HEK293 (cell line): ENCODE measurements at regions not wholly inside any gene's neighbourhood (a gene's known extent, or its start where the extent isn't known, plus 50 kb on each side); places are given as distances from the start of the nearest gene placed in this dataset.

ENCODE experiments used
- BCL11A ChIP-seq: fragments of 450-650 bp; formaldehyde crosslinking; IDR thresholded peaks from 2 replicates; pipeline ENCODE4 v1.5.1; 2016; ENCODE audit warnings: low read depth, missing biosample characterization, missing genetic modification characterization
- CTCF ChIP-seq: fragments of 450-650 bp; formaldehyde crosslinking; IDR thresholded peaks from 2 replicates; pipeline ENCODE4 v1.5.1; 2016; ENCODE audit warnings: missing biosample characterization, missing genetic modification characterization
- YY1 ChIP-seq: fragments of 450-650 bp; formaldehyde crosslinking; IDR thresholded peaks from 2 replicates; pipeline ENCODE4 v1.5.1; 2018; ENCODE audit warnings: missing biosample characterization, missing genetic modification characterization
- ZNF10 ChIP-seq: fragments of 450-650 bp; formaldehyde crosslinking; IDR thresholded peaks from 2 replicates; pipeline ENCODE4 v1.5.1; 2017; ENCODE audit warnings: missing biosample characterization, missing genetic modification characterization
- ZNF133 ChIP-seq: fragments of 450-650 bp; formaldehyde crosslinking; IDR thresholded peaks from 2 replicates; pipeline ENCODE4 v1.5.1; 2016; ENCODE audit warnings: missing biosample characterization, missing genetic modification characterization
- ZNF280D ChIP-seq: fragments of 450-650 bp; formaldehyde crosslinking; IDR thresholded peaks from 2 replicates; pipeline ENCODE4 v1.5.1; 2016; ENCODE audit warnings: missing biosample characterization, missing genetic modification characterization
- ZNF324 ChIP-seq: fragments of 450-650 bp; formaldehyde crosslinking; IDR thresholded peaks from 2 replicates; pipeline ENCODE4 v1.5.1; 2016; ENCODE audit warnings: missing biosample characterization, missing genetic modification characterization
- ZNF341 ChIP-seq: fragments of 450-650 bp; formaldehyde crosslinking; IDR thresholded peaks from 2 replicates; pipeline ENCODE4; 2016; ENCODE audit warnings: low read depth, missing biosample characterization, missing genetic modification characterization
- ZNF473 ChIP-seq: fragments of 450-650 bp; formaldehyde crosslinking; IDR thresholded peaks from 2 replicates; pipeline ENCODE4 v1.5.1; 2017; ENCODE audit warnings: missing biosample characterization, missing genetic modification characterization
- ZNF677 ChIP-seq: fragments of 450-650 bp; IDR thresholded peaks from 2 replicates; pipeline ENCODE4 v1.5.0; 2018; ENCODE audit warnings: missing biosample characterization, mild to moderate bottlenecking, missing genetic modification characterization, moderate library complexity
- ZNF785 ChIP-seq: fragments of 450-650 bp; formaldehyde crosslinking; IDR thresholded peaks from 2 replicates; pipeline ENCODE4 v1.5.1; 2016; ENCODE audit warnings: missing biosample characterization, missing genetic modification characterization
- TF ChIP-seq, protein P1 (sequence below): fragments of 450-650 bp; formaldehyde crosslinking; IDR thresholded peaks from 2 replicates; pipeline ENCODE4 v1.5.1; 2016; ENCODE audit warnings: missing biosample characterization, missing genetic modification characterization
- TF ChIP-seq, protein P2 (sequence below): fragments of 450-650 bp; formaldehyde crosslinking; IDR thresholded peaks from 2 replicates; pipeline ENCODE4 v1.5.1; 2016; ENCODE audit warnings: missing biosample characterization, missing genetic modification characterization, borderline replicate concordance

DNA sequence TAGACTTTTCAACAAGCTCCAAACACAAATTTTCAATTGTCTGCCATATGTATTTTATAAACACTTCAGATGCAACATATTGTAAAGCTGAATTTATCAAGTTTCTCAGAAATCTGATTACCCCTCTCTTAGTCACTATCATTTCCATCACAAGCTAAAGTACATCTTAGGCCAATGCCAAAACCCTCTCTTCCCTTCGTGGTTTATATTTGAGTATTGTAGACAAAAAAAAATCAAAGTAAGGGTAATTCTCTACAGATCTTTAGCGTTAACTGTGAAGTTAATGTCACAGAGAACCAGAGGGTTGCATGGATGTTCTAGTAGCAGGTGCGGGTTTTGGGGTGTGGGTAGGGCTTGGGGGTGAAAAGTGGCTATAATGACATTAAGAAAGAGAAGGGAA is 387.7 kb upstream of the PTGER4 start:
- TF ChIP-seq, protein P1, sequence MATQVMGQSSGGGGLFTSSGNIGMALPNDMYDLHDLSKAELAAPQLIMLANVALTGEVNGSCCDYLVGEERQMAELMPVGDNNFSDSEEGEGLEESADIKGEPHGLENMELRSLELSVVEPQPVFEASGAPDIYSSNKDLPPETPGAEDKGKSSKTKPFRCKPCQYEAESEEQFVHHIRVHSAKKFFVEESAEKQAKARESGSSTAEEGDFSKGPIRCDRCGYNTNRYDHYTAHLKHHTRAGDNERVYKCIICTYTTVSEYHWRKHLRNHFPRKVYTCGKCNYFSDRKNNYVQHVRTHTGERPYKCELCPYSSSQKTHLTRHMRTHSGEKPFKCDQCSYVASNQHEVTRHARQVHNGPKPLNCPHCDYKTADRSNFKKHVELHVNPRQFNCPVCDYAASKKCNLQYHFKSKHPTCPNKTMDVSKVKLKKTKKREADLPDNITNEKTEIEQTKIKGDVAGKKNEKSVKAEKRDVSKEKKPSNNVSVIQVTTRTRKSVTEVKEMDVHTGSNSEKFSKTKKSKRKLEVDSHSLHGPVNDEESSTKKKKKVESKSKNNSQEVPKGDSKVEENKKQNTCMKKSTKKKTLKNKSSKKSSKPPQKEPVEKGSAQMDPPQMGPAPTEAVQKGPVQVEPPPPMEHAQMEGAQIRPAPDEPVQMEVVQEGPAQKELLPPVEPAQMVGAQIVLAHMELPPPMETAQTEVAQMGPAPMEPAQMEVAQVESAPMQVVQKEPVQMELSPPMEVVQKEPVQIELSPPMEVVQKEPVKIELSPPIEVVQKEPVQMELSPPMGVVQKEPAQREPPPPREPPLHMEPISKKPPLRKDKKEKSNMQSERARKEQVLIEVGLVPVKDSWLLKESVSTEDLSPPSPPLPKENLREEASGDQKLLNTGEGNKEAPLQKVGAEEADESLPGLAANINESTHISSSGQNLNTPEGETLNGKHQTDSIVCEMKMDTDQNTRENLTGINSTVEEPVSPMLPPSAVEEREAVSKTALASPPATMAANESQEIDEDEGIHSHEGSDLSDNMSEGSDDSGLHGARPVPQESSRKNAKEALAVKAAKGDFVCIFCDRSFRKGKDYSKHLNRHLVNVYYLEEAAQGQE = no peak
- TF ChIP-seq ZNF324 = no peak
- no peak for TF ChIP-seq ZNF473 (tag by site-specific recombination)
- TF ChIP-seq BCL11A (tag by site-specific recombination) = no peak
- TF ChIP-seq ZNF10 = no peak
- no peak for TF ChIP-seq CTCF (tag by site-specific recombination)
- no peak for TF ChIP-seq YY1 (tag by site-specific recombination)
- no peak for TF ChIP-seq ZNF785 (tag by site-specific recombination)
- TF ChIP-seq ZNF677 (tag by site-specific recombination) = no peak
- no peak for TF ChIP-seq ZNF280D
- no peak for TF ChIP-seq ZNF341 (tag by site-specific recombination)
- TF ChIP-seq, protein P2, sequence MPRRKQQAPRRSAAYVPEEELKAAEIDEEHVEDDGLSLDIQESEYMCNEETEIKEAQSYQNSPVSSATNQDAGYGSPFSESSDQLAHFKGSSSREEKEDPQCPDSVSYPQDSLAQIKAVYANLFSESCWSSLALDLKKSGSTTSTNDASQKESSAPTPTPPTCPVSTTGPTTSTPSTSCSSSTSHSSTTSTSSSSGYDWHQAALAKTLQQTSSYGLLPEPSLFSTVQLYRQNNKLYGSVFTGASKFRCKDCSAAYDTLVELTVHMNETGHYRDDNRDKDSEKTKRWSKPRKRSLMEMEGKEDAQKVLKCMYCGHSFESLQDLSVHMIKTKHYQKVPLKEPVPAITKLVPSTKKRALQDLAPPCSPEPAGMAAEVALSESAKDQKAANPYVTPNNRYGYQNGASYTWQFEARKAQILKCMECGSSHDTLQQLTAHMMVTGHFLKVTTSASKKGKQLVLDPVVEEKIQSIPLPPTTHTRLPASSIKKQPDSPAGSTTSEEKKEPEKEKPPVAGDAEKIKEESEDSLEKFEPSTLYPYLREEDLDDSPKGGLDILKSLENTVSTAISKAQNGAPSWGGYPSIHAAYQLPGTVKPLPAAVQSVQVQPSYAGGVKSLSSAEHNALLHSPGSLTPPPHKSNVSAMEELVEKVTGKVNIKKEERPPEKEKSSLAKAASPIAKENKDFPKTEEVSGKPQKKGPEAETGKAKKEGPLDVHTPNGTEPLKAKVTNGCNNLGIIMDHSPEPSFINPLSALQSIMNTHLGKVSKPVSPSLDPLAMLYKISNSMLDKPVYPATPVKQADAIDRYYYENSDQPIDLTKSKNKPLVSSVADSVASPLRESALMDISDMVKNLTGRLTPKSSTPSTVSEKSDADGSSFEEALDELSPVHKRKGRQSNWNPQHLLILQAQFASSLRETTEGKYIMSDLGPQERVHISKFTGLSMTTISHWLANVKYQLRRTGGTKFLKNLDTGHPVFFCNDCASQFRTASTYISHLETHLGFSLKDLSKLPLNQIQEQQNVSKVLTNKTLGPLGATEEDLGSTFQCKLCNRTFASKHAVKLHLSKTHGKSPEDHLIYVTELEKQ = no peak
- no peak for TF ChIP-seq ZNF133 (tag by site-specific recombination)
